PC-3 (cell line): ENCODE measurements at regions not wholly inside any gene's neighbourhood (a gene's known extent, or its start where the extent isn't known, plus 50 kb on each side); places are given as distances from the start of the nearest gene placed in this dataset.

Source experiments
- EZH2 ChIP-seq: fragments of 300-600 bp; sonication (generic); IDR thresholded peaks from one replicate; pipeline ENCODE4 v1.6.1; 2017; ENCODE audit warnings: antibody characterized with exemption, mild to moderate bottlenecking, low read length; ENCODE audit not compliant: unreplicated experiment
- EZH2phosphoT487 ChIP-seq: fragments of 300-600 bp; sonication (generic); IDR thresholded peaks from 2 replicates; pipeline ENCODE4 v1.6.1; 2018; ENCODE audit warnings: mild to moderate bottlenecking, antibody characterized with exemption, low read length, borderline replicate concordance
- TF ChIP-seq, protein P1 (sequence below): fragments of 300-600 bp; sonication (generic); conservative IDR thresholded peaks from 2 replicates; pipeline ENCODE4 v1.5.1; 2017; ENCODE audit warnings: antibody characterized with exemption, low read depth, mild to moderate bottlenecking, low read length

DNA sequence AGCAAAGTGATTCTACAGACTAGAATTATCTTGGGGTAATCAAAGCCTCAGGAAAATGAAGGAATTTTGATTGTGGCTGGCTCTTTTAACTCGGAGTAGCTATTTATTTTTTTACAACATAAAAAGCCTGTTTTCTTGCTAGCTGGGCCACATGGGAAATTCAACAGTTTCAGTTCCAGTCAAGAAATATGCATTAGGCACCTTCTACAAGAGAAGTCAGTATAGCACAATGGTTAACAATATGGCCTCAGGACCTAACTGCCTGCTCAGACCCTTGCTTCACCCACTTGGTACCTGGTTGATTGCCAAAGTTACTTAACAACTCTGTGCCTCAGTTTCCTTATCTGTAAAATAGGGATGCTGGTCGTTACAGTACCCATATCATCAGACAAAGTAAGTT is 586.2 kb downstream of the ZNF608 start:
- TF ChIP-seq EZH2 (no peak), EZH2phosphoT487 (no peak)
- TF ChIP-seq, protein P1, sequence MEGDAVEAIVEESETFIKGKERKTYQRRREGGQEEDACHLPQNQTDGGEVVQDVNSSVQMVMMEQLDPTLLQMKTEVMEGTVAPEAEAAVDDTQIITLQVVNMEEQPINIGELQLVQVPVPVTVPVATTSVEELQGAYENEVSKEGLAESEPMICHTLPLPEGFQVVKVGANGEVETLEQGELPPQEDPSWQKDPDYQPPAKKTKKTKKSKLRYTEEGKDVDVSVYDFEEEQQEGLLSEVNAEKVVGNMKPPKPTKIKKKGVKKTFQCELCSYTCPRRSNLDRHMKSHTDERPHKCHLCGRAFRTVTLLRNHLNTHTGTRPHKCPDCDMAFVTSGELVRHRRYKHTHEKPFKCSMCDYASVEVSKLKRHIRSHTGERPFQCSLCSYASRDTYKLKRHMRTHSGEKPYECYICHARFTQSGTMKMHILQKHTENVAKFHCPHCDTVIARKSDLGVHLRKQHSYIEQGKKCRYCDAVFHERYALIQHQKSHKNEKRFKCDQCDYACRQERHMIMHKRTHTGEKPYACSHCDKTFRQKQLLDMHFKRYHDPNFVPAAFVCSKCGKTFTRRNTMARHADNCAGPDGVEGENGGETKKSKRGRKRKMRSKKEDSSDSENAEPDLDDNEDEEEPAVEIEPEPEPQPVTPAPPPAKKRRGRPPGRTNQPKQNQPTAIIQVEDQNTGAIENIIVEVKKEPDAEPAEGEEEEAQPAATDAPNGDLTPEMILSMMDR: no peak
